WI38 (cell line): ENCODE measurements at regions not wholly inside any gene's neighbourhood (a gene's known extent, or its start where the extent isn't known, plus 50 kb on each side); places are given as distances from the start of the nearest gene placed in this dataset.

Experiments
- H3K4me3 ChIP-seq: 2 replicates; pipeline ENCODE4 v1.5.1; 2011; ENCODE audit warnings: low read depth, mild to moderate bottlenecking, control low read depth, low read length
- TF ChIP-seq, protein P1 (sequence below): IDR thresholded peaks from 2 replicates; pipeline ENCODE4 v1.5.1; 2012; ENCODE audit warnings: low read depth, mild to moderate bottlenecking, control low read depth, low read length

DNA sequence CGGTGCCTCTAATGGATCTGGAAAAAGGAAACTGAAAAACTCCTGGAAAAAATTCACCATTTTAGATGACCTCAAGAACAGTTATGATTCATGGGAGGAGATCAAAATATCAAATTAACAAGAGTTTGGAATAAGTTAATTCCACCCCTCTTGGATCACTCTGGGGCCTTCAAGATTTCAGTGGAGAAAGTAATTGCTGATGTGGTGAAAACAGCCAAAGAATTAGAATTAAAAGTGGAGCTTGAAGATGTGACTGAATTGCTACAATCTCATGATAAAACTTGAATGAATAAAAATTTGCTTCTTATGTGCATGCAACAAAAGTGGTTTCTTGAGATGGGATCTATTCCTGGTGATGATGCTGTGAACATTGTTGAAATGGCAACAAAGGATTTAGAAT lies 974.4 kb upstream of the GYPC start:
- TF ChIP-seq, protein P1, sequence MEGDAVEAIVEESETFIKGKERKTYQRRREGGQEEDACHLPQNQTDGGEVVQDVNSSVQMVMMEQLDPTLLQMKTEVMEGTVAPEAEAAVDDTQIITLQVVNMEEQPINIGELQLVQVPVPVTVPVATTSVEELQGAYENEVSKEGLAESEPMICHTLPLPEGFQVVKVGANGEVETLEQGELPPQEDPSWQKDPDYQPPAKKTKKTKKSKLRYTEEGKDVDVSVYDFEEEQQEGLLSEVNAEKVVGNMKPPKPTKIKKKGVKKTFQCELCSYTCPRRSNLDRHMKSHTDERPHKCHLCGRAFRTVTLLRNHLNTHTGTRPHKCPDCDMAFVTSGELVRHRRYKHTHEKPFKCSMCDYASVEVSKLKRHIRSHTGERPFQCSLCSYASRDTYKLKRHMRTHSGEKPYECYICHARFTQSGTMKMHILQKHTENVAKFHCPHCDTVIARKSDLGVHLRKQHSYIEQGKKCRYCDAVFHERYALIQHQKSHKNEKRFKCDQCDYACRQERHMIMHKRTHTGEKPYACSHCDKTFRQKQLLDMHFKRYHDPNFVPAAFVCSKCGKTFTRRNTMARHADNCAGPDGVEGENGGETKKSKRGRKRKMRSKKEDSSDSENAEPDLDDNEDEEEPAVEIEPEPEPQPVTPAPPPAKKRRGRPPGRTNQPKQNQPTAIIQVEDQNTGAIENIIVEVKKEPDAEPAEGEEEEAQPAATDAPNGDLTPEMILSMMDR: no peak
- no peak overlapping the region for H3K4me3 ChIP-seq

DNA sequence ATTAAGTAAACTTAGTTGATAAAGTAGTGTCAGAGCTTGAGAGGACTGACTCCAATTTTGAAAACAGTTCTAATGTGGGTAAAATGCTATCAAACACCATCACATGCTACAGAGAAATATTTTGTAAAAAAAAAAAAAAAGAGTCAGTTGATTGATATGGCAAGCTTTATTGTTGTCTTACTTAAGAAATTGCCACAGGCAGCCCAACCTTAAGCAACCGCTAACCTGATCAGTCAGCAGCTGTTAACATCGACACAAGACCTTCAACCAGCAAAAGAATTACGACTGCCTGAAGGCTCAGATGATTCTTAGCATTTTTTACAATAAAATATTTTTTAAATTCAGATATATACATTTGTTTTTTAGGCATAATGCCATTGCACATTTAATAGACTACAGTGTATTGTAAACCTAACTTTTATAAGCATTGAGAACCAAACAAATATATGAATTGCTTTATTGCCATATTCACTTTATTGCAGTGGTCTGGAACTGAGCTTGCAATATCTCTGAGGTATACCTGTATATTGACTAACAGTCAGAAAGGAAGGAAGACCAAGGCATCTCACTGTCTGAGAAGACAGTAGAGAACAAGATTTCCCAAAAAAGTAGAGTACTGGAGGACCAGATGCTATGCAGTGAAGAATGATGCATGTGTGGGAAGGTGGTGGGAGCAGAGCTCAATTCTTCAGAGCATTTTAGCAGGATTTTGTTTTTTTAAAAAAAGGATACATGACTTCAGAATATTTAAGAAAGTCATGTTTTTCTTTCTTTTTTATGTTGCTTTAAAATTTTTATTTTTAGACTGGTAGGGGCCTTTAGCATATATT lies 973.8 kb upstream of the GYPC start:
- no peak overlapping the region for H3K4me3 ChIP-seq
- TF ChIP-seq, protein P1: no peak

DNA sequence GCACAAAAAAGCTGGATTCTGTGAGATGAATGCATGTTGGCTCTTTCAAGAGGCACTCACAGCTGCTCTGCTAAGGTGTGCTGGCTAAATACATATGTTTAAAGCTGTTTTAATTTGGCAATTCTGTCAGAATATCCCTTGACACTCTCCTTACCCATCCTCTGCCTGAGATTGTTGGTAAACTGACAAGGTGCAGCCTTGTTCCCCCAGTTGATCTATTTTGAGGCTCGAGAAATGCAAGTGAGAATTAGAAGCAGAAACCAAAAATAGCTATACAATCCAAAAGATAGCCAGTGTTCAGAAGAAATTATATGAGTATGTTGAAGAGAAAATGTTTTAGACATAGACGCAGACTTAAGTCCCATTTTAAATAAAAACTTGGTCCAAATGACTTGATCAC lies 971.7 kb upstream of the GYPC start:
- TF ChIP-seq, protein P1: no peak
- no peak overlapping the region for H3K4me3 ChIP-seq

DNA sequence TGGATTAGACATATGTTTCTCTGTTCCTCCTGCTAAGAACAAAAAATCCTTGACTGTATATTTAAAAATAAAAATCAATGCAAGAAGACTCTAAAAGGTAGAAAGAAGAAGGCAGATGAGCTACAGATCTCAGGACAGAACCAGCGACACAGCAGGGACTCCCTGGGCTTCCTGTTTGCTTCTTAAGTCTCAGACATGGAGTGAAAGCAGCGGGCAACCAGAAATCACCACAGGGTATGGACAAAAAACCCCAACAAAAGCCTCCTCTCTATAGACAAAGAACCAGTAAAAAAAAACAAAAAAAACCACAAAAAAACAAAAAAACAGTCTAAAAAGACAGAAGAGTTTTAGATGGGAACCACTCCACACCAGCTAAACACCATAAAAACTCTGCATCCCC lies 971.0 kb upstream of the GYPC start:
- TF ChIP-seq, protein P1: no peak

DNA sequence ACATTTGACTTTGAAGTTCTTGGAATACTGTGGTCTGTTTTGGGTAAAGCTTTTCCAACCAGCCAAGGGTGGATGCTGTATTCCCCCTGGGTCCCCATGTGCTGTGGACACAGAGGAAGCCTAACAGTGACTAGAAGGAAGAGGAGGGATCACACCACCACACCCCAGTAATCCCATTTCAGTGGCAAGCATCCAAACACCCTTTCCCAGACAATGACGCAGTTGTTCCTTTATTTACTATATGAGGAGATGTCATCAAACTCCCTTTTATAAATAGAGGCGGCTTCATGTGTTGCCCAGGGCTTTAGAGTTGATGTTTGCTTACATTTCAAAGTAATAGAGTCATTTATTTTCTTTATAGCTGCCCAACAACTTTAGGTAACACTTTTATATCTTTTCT lies 959.4 kb upstream of the GYPC start:
- H3K4me3 ChIP-seq: no peak overlapping the region
- TF ChIP-seq, protein P1: no peak

More for the DNA sequence above, 971.0 kb upstream of the GYPC start:
- H3K4me3 ChIP-seq: no peak overlapping the region

DNA sequence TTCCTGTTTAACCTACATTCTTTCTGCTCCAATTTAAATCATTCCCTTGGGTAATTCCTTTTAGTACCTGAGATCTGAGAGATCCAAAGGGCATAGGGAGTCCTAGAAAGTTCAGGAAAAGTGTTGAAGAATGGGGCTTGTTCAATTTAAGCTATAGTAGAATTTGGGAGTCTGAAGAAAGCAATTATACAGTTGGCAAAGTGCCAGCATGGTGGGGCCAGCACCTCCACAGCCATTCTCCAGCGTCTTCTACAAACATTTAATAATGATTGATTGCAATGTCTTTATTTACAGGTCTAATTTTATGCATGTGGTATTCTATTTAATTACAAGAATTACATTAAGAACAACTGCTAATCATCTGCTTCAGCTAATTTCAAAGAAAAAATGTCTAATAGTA lies 957.7 kb upstream of the GYPC start:
- no peak overlapping the region for H3K4me3 ChIP-seq
- TF ChIP-seq, protein P1: no peak

DNA sequence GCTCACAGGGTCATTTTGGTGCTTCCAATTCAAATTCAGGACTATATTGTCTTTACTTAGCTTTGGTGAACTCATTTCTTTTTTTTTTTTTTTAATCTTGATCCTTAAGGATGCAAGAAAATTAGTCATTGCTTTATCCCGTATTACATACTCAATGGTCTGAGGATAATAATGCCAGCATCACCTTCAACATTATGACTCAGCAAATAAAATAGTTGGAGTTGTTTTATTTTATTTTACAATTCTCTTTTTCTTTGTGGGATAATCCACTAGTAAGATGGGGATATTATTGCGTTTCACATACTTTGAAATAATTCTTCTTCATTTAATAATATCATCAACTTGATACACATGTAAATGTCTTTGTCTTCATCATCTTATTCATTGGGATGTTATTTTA lies 954.9 kb upstream of the GYPC start:
- H3K4me3 ChIP-seq: no peak overlapping the region
- TF ChIP-seq, protein P1: no peak
